Activated CD8-positive, alpha-beta memory T cell treated with anti-CD3 and anti-CD28 coated beads for 36 hours (primary cell): ENCODE measurements at regions not wholly inside any gene's neighbourhood (a gene's known extent, or its start where the extent isn't known, plus 50 kb on each side); places are given as distances from the start of the nearest gene placed in this dataset.

Experiments
- CTCF ChIA-PET: fragments of 350-600 bp; sonication (Branson Sonifier 250); formaldehyde crosslinking; loops from one replicate; lab custom pipeline; 2021; ENCODE audit warnings: antibody characterized with exemption; lab: Charles Lee
- POLR2A ChIA-PET: fragments of 350-600 bp; sonication (Branson Sonifier 250); formaldehyde crosslinking; loops from one replicate; lab custom pipeline; 2021; ENCODE audit warnings: antibody characterized with exemption; lab: Charles Lee

DNA sequence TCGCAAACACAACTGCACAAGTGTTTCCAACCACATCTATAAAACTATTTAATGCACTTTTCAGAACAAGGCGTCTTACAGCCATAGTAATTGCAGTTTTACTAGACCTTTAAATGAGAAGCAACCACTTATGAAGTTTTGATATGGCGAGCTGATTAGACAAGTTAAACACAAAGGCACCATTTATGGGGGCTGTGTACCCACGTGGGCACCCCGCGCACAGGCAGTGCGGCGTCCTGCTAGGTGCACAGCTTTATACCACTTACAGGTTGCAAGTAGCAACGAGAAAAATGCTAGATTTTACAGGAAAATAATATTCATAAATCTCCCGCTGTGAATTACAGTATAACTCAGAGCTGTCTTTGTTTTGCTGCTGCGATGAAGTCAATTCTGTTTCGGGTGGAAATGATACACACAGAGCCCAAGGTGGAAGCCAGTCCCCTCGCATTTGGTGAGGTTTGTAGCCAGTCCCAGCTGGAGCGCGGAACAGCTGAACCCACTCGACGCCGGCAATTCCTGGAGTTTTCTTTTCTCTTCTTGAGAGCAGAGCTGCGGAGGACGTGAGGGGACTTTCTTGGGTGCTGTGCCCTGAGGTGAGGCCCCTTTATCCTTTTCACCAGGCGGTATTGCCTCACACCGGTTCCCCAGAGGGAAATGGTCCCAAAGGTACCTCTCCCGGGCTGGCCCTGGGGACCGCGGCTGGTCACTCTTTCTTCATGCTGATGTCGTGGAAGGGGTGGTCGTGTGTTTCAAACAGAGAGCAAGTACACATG, 76.7 kb downstream of the PTGR3 start:
- ChIA-PET POLR2A (no interaction called here), CTCF (no interaction called here)

DNA sequence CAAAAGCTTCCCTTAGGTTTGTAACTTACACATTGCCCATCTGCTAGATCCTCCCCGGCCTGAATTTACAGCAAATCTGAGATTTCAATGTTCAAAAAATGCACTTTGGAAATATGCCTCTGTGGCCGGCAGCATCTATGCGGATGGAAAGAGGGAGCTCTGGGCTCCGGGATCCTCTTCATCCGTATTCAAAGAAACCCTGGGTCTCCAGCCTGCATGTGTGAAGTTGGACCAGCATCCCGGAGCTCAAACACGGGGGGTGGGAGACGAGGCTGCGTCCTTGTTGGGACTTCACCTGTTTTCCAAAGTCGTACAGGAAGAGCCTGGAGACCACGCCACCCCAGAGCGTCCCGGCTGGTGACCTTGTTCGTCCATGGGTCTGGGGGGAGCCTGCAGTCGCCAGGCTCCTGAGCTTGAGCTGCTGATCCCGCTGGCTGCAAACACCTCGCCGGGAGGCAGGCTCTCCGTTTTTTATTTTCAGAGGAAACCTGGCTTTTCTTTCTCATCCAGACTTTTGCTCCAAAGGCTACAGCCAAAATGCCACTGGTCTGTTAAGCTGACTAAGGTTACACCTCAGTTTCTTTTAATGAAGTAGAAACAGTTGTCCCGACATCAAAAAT, 77.4 kb downstream of the PTGR3 start:
- CTCF ChIA-PET, result no interaction called here
- POLR2A ChIA-PET, result no interaction called here

DNA sequence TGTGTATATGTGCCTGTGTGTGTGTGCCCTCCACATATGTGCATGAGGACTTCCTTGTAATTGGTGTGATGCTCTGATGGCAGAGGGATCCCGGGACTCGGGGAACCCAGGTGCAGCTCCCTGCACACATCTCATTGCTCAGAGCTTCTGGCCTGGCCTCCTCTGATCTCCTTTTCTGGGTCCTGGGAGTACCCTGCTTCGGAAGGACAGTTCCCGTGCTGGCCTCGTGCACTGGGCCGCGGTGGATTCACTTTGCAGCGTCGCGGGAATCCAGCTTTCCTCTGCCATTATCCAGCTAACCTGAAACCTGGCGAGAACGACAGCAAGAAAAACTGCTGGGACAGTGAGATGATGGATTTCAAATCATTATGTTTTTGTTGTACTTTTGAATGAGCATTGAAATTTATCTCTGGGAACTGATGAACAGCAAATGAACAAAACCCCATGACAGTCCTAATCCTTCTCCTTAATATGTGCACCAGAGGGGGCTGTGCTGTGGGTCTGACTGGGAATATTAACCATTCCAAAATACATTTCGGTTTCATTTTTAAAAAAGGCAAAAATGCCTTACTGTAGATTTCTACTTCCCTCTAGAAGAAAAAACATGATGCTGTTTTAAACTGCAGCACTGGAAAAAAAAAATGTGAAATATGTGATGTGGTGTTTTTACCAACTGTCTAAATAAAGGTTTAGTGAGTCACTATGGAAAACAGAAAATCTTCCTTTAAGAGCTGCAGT, 78.2 kb downstream of the PTGR3 start:
- POLR2A ChIA-PET, result no interaction called here
- CTCF ChIA-PET, result no interaction called here

DNA sequence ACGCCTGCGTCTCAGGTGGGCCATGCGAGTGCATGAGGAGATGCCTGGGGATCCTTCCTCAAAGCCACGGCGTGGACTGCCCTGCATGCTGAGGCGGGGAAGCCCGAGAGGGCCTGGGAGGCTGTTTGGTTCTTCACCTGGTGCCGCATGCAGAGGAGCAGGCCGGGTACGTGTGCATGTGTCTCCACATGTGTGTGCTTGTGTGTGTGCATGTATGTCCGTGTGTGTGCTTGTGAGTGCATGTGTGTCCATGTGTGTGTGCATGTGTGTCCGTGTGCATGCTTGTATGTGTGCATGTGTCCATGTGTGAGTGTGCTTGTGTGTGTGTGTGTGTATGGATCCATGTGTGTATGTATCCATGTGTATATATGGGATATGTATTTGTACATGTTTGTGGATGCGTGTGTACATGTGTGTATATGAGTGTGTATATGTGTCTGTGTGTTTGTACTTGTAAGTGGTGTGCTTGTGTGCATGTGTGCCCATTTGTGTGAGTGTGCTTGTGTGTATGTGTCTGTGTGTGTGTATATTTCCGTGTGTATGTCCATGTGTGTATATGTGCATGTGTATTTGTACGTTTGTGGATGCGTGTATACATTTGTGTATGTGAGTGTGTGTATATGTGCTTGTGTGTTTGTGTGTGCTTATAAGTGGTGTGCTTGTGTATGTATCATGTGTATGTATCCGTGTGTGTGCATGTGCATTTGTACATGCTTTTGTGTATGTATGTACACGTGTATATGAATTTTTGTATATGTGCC, 79.0 kb downstream of the PTGR3 start:
- ChIA-PET CTCF (no interaction called here), POLR2A (no interaction called here)

DNA sequence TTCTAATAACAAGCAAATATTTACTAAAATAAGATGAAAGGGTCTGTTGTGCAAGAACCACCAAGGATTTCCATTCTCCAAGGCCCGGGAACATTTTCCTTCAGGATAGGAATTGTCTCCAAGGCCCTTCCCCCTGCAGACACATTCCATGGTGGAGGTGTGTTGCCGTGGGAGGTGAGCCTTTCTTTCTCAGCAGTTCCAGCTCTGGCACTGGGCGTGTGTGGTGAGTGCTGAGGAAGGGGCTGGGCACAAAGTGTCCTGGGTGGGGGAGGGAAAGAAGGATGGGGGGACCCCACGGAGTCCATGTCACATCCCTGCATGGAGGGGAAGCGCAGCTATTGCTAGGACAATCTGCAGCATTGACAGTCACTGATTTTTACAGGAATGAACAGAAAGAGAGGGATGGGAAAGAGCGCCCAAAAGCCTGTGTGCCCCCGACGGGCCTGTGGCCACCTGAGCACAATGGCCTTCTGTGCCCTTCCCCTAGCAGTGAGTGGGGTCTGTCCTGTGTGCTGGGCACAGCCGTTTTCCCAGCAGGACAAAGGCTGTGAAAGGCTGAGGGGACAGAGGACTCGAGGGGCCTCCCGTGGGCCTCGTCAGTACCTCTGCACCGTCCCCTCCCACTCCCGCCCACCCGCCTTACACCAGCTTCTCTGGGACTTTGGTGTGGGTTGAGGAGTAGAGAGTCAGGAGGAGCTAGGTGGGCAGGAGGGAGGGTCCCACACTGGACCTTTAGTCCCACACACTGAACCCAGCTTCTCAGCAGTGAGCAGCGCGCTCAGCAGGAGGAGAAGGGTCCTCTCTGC, 79.8 kb downstream of the PTGR3 start:
- CTCF ChIA-PET, result no interaction called here
- POLR2A ChIA-PET, result no interaction called here

DNA sequence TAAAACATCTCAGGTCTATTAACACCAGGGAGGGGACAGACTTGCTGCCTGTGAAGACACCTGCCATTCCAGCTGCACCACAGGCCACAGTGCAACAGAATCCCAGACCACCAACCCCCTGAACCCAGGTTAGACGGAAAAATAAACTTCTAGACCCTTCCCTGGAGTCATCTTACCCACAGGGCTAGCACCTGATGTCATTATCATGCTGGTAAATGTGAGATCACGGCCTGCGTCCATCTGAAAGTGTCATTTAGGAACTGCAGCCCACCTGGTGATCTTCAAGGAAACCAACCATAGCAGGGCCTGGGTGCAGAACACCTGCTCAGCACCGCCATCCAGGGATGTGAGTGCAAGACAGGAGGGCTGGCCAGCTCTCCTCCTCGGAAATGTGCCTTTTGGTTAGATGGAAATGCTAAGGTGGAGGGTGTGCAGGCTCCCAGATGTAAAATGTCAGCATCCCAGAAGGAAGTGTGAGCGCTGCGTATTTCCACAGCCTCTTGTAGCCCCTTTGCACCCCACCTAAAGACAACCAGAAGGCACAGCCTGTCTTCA, 80.8 kb downstream of the PTGR3 start:
- ChIA-PET CTCF (no interaction called here), POLR2A (no interaction called here)

DNA sequence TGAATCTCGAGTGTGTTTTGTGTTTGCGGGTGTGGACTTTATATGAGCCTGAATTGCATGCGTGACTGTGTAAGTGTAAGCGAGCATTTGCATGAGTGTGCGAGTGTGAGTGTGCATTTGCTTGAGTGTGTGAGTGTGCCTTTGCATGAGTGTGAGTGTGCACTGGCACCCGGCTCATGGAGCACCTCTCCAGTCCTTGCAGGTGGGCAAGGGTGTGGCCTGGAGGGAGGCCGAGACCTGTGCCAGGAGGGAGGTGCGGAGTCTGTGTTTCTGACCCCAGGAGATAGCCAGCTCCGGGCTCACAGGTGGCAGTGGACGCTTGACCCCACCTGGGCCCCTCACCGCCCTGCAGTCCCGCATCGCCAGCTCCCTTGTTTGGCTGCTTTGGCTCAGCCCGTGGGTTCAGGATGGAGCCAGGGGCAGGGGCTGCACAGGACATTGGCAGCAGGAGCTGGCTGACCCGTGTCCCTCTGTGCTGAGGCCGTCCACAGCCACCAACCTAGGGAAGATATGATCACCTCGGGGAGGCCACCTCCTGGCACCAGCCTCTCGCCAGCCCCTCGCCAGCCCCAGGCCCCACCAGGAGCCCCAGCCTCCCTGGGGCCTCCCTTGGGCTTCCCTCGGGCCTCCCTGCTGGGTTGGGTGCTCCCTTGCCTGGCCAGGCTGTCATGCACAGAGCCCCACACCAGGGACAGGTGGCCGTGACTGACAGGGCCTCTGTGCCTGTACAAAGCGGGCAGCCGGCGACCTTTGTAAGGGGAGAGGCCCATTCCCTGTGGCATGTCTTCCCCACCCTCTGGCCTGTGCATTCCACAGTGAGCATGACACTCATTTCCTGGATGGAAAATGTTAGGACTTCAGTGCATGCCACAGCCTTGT, 81.6 kb downstream of the PTGR3 start:
- CTCF ChIA-PET, result no interaction called here
- POLR2A ChIA-PET, result no interaction called here

DNA sequence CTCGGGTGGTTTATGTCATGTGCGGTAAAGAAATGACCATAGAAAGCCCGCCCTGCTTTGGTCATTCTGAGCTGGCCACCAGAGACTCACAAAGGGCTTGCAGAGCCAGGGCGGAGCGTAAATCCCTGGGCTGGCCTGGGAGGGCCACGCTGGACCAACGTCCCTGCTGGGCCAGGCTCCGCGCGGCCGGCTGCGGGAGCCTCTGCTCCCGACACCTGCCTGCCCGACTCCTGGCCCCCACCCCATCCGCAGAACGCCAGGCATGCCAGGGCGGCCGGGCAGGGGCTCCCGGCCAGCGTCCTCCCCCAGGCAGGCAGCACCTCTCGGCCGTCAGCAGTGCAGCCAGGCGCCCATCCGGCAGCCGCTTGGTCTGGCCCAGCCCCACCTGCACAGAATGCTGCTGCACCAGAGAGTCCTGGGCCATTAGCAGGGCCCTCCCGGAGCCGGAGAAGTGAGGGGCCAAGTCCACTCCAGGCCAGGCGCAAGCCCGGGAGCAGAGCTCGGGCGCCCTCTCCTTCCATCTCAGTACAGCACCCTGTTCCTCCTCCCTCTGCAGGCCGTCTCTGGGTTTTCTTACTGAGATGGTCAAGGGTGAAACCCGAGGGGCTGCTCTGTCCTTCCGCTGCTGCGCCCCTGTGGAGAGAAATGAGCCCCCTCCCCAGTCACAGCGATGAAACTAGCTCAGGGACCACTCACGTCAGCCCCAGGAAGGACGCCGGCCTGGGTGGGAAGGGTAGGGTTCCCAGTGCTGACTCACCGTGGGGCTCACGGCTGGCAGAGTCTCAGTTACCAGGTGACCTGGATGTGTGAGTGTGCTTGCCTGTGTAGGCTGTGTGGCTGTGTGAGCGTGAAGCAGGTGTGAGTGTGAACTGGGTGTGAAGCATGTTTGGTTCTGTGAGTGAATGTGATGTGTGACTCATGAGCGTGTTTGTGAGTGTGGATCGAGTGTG, 83.3 kb downstream of the PTGR3 start:
- CTCF ChIA-PET, result no interaction called here

DNA sequence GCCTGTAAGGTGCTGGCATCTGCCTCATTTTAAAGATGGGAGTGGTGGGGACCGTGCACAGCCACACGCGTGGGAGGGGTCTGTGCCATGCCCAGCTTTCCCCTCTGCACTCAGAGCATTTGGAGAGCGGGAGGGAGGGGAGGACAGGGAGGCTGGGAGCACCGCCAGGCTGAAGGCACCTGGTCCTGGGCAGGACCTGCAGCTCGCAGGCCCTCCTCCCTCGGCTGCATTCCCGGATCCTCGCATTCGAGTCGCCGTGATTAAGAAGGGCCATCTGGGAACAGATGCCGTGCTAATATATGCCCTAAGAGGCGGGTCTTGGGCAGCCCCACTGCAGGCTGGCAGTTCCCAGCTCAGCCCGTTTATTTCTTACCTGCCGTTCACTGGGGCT, 84.0 kb downstream of the PTGR3 start:
- POLR2A ChIA-PET, result no interaction called here
- CTCF ChIA-PET, result no interaction called here

More for the DNA sequence above, 83.3 kb downstream of the PTGR3 start:
- POLR2A ChIA-PET, result no interaction called here

DNA sequence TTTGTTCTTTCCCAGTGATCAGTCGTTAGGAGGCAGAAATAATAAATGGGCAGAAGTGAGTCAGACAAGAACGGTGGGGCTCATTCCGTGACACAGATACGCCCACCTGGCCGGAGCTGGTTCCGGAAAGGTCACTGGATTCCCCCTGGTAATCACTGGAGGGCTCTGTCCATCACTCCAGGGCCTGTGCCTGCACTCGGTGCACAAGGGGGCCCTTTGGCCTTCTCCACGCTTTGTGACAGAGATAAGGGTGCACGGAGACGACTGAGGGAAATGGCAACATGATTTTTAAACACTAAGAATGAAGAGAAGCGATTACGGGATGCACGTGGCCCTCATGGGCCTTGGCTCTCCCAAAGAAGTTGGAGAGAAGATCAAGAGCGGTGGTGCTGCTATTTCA, 84.4 kb downstream of the PTGR3 start:
- CTCF ChIA-PET, result no interaction called here
- POLR2A ChIA-PET, result no interaction called here

DNA sequence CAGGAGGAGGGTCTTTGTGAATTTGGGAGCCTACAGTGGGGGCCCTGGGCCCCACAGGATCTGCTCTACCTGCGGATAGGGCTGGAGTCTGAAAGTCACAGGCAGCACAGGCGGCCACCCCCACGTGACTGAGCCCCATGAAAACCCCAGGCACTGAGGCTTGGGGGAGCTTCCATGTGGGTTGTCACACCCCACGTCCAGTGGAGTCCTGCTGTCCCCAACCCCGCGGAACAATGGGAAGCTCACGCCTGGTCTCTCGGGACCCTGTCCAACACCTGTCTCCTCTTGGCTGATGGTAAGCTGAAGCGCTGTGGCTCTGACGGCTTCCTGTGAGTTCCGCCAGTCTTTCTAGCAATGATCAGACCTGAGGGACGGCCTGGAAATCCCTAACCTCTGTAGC, 85.8 kb downstream of the PTGR3 start:
- CTCF ChIA-PET, result no interaction called here
- POLR2A ChIA-PET, result no interaction called here

DNA sequence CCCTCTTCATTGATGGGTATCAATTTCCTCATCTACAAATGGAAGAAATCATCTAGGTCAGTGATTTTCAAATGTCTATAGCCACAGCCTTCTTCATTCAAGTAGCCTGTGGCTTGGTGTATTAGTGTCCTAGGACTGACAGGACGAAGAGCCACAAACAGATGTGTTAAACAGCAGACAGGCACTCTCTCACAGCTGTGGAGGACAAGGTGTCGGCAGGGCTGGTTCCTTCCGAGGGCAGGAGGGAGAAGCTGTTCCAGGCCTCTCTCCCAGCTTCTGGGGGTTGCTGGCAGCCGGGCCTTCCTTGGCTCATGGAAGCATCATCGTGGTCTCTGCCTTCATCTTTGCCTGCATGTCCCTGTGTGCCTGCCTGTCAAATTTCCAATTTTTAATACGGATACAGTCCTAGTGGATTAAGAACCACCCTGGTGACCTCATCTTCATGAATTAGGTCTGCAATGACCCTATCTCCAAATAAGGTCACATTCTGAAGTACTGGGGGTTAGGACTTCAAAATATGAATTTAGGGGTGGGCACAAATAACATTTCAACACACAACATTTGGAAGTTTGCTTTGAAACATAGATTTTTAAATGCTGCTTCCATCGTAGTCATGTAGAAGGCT, 86.5 kb downstream of the PTGR3 start:
- POLR2A ChIA-PET, result no interaction called here
- CTCF ChIA-PET, result no interaction called here

DNA sequence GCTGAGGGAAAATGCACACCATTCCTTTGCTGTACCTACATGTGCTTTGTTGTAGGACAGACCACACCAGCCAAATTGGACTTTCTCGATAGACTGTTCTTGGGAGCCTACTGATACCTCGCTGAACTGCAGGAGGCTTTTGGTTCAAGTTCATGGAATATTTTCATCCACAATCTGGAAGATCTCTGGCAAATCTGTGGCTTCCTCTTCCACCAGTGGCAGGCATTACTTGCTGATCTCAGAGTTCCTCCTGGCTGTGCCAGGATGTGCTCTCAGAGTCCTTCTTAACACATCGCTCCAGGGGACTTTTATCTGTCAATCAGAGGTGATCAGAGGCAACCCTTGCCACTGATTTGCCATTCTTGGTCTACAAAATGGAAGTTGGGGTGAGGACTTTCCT, 87.7 kb downstream of the PTGR3 start:
- ChIA-PET CTCF (no interaction called here), POLR2A (no interaction called here)

DNA sequence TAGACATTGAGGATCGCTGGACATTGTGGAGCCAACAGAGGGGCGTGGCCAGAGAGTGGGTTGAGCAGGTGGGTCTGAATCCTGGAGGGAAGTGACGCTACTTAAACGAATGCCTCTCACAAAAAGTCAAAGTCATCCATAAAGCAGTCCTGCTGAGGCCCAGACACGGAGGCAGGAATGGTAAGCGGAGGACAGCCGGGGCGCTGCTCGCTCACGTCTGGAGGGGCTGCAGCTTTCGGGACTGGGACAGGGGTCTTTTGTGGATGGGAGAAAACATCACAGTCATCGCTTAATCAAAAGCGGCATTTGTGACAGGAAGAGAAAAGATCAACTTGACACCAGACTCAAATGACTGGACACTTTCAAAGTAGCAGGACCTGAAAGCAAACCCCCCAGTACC, 88.4 kb downstream of the PTGR3 start:
- POLR2A ChIA-PET, result no interaction called here
- CTCF ChIA-PET, result no interaction called here

DNA sequence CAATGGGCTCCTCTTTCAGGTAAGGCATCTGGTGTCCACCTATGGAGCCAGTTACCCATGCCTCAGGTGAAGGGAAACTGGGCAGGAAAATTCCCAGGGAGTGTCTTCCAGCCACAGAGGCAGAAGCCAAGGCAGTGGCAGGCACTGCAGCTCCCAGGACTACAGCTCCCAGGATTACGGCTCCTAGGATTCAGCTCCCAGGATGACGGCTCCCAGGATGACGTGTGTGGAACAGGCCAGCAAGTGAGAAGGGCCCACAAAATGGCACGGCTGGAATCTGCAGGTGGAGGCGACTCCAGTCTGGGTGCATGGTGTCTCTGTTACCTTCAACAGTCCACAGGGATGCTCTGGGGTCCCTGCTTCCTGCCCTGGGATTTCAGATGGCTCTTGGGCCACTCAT, 92.1 kb downstream of the PTGR3 start:
- ChIA-PET CTCF (no interaction called here), POLR2A (no interaction called here)

DNA sequence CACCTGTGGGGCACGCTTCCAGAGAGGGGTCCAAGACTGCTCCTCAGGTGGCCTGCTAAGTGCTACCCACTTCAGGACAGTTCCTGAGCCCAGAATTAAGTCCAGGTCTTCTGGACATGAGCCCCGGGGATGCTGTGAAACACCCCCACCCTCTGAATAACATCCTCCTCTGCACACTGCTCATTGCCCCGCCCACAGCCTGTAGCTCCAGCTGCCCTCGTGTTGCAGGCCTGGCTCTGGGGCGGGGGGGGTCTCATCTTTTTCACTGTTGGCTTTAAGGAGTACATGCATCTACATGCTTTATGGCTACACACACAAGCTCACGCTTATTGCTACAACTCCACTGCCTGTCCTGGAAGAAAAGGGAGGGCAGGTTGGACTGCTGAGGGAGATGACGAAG, 92.8 kb downstream of the PTGR3 start:
- ChIA-PET CTCF (no interaction called here), POLR2A (no interaction called here)

DNA sequence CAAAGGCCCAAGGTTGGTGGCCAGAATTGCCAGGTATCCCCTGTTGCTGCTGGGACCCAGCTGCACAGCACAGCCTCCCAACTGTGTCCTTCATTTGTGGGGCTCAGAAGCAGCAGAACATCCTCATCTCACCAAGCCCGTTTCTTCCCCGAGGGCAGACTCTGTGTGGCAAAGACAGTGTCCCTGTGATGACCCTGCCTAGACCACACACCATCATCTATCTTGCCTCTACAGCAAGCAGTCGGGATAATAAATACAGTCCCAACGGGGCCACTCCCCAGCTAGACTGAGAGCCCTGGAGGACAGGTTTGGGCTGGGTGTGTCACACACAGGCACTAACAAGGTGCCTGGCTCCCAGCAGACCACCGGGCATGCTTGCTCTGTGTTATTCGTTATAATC, 93.4 kb downstream of the PTGR3 start:
- POLR2A ChIA-PET, result no interaction called here
- CTCF ChIA-PET, result no interaction called here
